ENCODE measurements at regions not wholly inside any gene's neighbourhood (a gene's known extent, or its start where the extent isn't known, plus 50 kb on each side); places are given as distances from the start of the nearest gene placed in this dataset.

- Histone ChIP-seq H3K4me3 (ENCODE audit: low read length in 3 of 3) (no peak overlapping the region), H3K9me3 (ENCODE audit: control insufficient read depth in 2 of 3, insufficient read depth in 1 of 3, low read length in 3 of 3) (no peaks in the 10 kb centered on the region), H3K27ac (ENCODE audit: low read depth in 2 of 2, low read length in 2 of 2) (no peak overlapping the region), H3K27me3 (ENCODE audit: control insufficient read depth, insufficient read depth, low read length) (no peaks in the 10 kb centered on the region), H3K9ac (ENCODE audit: low read length in 3 of 3) (no peak overlapping the region), H3K4me1 (ENCODE audit: control insufficient read depth in 2 of 3, insufficient read depth in 2 of 3, low read depth in 1 of 3, low read length in 3 of 3) (no peaks in the 10 kb centered on the region), H3K36me3 (ENCODE audit: control insufficient read depth in 2 of 3, insufficient read depth in 3 of 3, low read length in 3 of 3) (no peaks in the 10 kb centered on the region)
- FAIRE-seq (no peak), DNase-seq (peak in 1 of 5 donors; percentile 6)
- TF ChIP-seq CTCF (IDR thresholded peaks at IDR 0.05; ENCODE audit: borderline replicate concordance, extremely low read depth, insufficient read depth), result no peak
- intact Hi-C loops (cut with DNase I), result no loop called here
Observed at GRCh38 chr13:76163761-76164160, 527.6 kb downstream of the LMO7 start.

GRCh38 chr13:76160961-76161925 lies 525.1 kb downstream of the LMO7 start:
- Histone ChIP-seq H3K4me3 (ENCODE audit: low read length in 3 of 3) (no peak overlapping the region), H3K9ac (ENCODE audit: low read length in 3 of 3) (no peak overlapping the region), H3K9me3 (ENCODE audit: control insufficient read depth in 2 of 3, insufficient read depth in 1 of 3, low read length in 3 of 3) (no peaks in the 10 kb centered on the region), H3K4me1 (ENCODE audit: control insufficient read depth in 2 of 3, insufficient read depth in 2 of 3, low read depth in 1 of 3, low read length in 3 of 3) (no peaks in the 10 kb centered on the region), H3K27ac (ENCODE audit: low read depth in 2 of 2, low read length in 2 of 2) (no peak overlapping the region), H3K36me3 (ENCODE audit: control insufficient read depth in 2 of 3, insufficient read depth in 3 of 3, low read length in 3 of 3) (no peaks in the 10 kb centered on the region), H3K27me3 (ENCODE audit: control insufficient read depth, insufficient read depth, low read length) (no peaks in the 10 kb centered on the region)
- TF ChIP-seq CTCF (IDR thresholded peaks at IDR 0.05; ENCODE audit: borderline replicate concordance, extremely low read depth, insufficient read depth), result no peak
- FAIRE-seq (no peak), DNase-seq (peak in 1 of 5 donors; percentile 12)
- intact Hi-C loops (cut with DNase I), result no loop called here

DNA sequence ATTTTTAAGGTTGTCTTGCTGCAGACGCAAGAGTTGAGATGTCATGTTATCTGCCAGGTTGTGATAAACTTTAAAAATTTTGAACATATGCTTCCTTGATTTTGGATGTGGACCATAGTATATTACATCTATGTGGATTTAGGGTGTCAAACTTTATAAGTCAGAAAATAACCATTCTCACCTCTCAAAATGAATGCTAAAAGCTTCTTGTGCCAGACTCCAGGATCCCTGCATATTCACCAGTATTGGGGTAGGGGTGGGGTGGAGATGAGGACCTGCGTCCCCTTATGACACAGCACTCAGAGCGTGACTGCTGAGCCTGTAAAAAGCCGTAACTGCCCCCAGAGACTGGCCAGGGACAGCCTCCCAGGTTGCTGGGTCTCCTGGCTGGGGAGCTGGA lies 524.4 kb downstream of the LMO7 start:
- H3K4me1 ChIP-seq (ENCODE audit: control insufficient read depth in 2 of 3, insufficient read depth in 2 of 3, low read depth in 1 of 3, low read length in 3 of 3), result no peaks in the 10 kb centered on the region
- FAIRE-seq (no peak), DNase-seq (no peak)
- no peak overlapping the region for H3K4me3 ChIP-seq (ENCODE audit: low read length in 3 of 3)
- H3K27me3 ChIP-seq (ENCODE audit: control insufficient read depth, insufficient read depth, low read length), result no peaks in the 10 kb centered on the region
- intact Hi-C loops (cut with DNase I), result no loop called here
- no peak overlapping the region for H3K27ac ChIP-seq (ENCODE audit: low read depth in 2 of 2, low read length in 2 of 2)
- H3K36me3 ChIP-seq (ENCODE audit: control insufficient read depth in 2 of 3, insufficient read depth in 3 of 3, low read length in 3 of 3), result no peaks in the 10 kb centered on the region
- TF ChIP-seq CTCF (IDR thresholded peaks at IDR 0.05; ENCODE audit: borderline replicate concordance, extremely low read depth, insufficient read depth), result no peak
- H3K9ac ChIP-seq (ENCODE audit: low read length in 3 of 3), result no peak overlapping the region
- H3K9me3 ChIP-seq (ENCODE audit: control insufficient read depth in 2 of 3, insufficient read depth in 1 of 3, low read length in 3 of 3), result no peaks in the 10 kb centered on the region

Measured in kidney (tissue), 13 donors.